ENCODE measurements at regions not wholly inside any gene's neighbourhood (a gene's known extent, or its start where the extent isn't known, plus 50 kb on each side); places are given as distances from the start of the nearest gene placed in this dataset.
"Not testable (repeated sequence)": the region's sequence is repeated elsewhere in the genome, so short reads cannot be mapped to it uniquely, and the experiment has no call there.

- peak; percentile 11 for DNase-seq (ENCODE audit: low read depth)
- H3K4me3 ChIP-seq (ENCODE audit: low read depth, low read length), result no peak overlapping the region
These were observed 104.5 kb upstream of the FMN2 start for GRCh38 chr1:239987103-239987745.

- H3K4me3 ChIP-seq (ENCODE audit: low read depth, low read length), result no peak overlapping the region
- DNase-seq (ENCODE audit: low read depth), result no peak
These were observed 101.7 kb upstream of the FMN2 start for GRCh38 chr1:239989990-239990389.

GRCh38 chr1:239992566-239992965 is 99.1 kb upstream of the FMN2 start:
- H3K4me3 ChIP-seq (ENCODE audit: low read depth, low read length); DNase-seq (ENCODE audit: low read depth): not testable (repeated sequence)

GRCh38 chr1:239993366-239993765 is 98.3 kb upstream of the FMN2 start:
- H3K4me3 ChIP-seq (ENCODE audit: low read depth, low read length), result no peak overlapping the region
- DNase-seq (ENCODE audit: low read depth), result no peak

- H3K4me3 ChIP-seq (ENCODE audit: low read depth, low read length), result no peak overlapping the region
- no peak for DNase-seq (ENCODE audit: low read depth)
These were observed 96.4 kb upstream of the FMN2 start for GRCh38 chr1:239995281-239995680.

- no peak for DNase-seq (ENCODE audit: low read depth)
- peak overlapping the region; percentile 48 for H3K4me3 ChIP-seq (ENCODE audit: low read depth, low read length)
These were observed 94.5 kb upstream of the FMN2 start for GRCh38 chr1:239997160-239997514.

GRCh38 chr1:239997515-239998311 is 94.0 kb upstream of the FMN2 start:
- no peak for DNase-seq (ENCODE audit: low read depth)
- H3K4me3 ChIP-seq (ENCODE audit: low read depth, low read length), result peak overlapping the region; percentile 48

GRCh38 chr1:239998312-239998649 is 93.4 kb upstream of the FMN2 start:
- H3K4me3 ChIP-seq (ENCODE audit: low read depth, low read length), result peak overlapping the region; percentile 48
- no peak for DNase-seq (ENCODE audit: low read depth)

GRCh38 chr1:239999170-239999569 is 92.5 kb upstream of the FMN2 start:
- DNase-seq (ENCODE audit: low read depth), result no peak

GRCh38 chr1:240000634-240001033 is 91.0 kb upstream of the FMN2 start:
- no peak overlapping the region for H3K4me3 ChIP-seq (ENCODE audit: low read depth, low read length)
- peak; percentile 25 for DNase-seq (ENCODE audit: low read depth)

More at GRCh38 chr1:239999170-239999569, 92.5 kb upstream of the FMN2 start:
- H3K4me3 ChIP-seq (ENCODE audit: low read depth, low read length), result no peak overlapping the region

GRCh38 chr1:240001177-240001740 is 90.4 kb upstream of the FMN2 start:
- no peak for DNase-seq (ENCODE audit: low read depth)
- no peak overlapping the region for H3K4me3 ChIP-seq (ENCODE audit: low read depth, low read length)

- H3K4me3 ChIP-seq (ENCODE audit: low read depth, low read length), result no peak overlapping the region
- DNase-seq (ENCODE audit: low read depth), result no peak
These were observed 87.5 kb upstream of the FMN2 start for GRCh38 chr1:240004086-240004749.

- no peak for DNase-seq (ENCODE audit: low read depth)
- H3K4me3 ChIP-seq (ENCODE audit: low read depth, low read length), result no peak overlapping the region
These were observed 85.6 kb upstream of the FMN2 start for GRCh38 chr1:240005997-240006650.

- no peak for DNase-seq (ENCODE audit: low read depth)
These were observed 83.4 kb upstream of the FMN2 start for GRCh38 chr1:240008298-240008697.

GRCh38 chr1:240014051-240014450 is 77.6 kb upstream of the FMN2 start:
- no peak for DNase-seq (ENCODE audit: low read depth)
- H3K4me3 ChIP-seq (ENCODE audit: low read depth, low read length), result no peak overlapping the region

More at GRCh38 chr1:240008298-240008697, 83.4 kb upstream of the FMN2 start:
- no peak overlapping the region for H3K4me3 ChIP-seq (ENCODE audit: low read depth, low read length)

- no peak for DNase-seq (ENCODE audit: low read depth)
- H3K4me3 ChIP-seq (ENCODE audit: low read depth, low read length), result no peak overlapping the region
These were observed 73.1 kb upstream of the FMN2 start for GRCh38 chr1:240018617-240019016.

- no peak overlapping the region for H3K4me3 ChIP-seq (ENCODE audit: low read depth, low read length)
- no peak for DNase-seq (ENCODE audit: low read depth)
These were observed 72.2 kb upstream of the FMN2 start for GRCh38 chr1:240019524-240019923.

- no peak for DNase-seq (ENCODE audit: low read depth)
These were observed 70.8 kb upstream of the FMN2 start for GRCh38 chr1:240020871-240021270.

GRCh38 chr1:240021709-240022108 is 70.0 kb upstream of the FMN2 start:
- no peak for DNase-seq (ENCODE audit: low read depth)
- no peak overlapping the region for H3K4me3 ChIP-seq (ENCODE audit: low read depth, low read length)

More at GRCh38 chr1:240020871-240021270, 70.8 kb upstream of the FMN2 start:
- no peak overlapping the region for H3K4me3 ChIP-seq (ENCODE audit: low read depth, low read length)

- DNase-seq (ENCODE audit: low read depth), result peak; percentile 14
- H3K4me3 ChIP-seq (ENCODE audit: low read depth, low read length), result no peak overlapping the region
These were observed 64.6 kb upstream of the FMN2 start for GRCh38 chr1:240027059-240027462.
